Stimulated activated CD4-positive, alpha-beta T cell treated with anti-CD3 and anti-CD28 coated beads, Interleukin-2, amount 100 ng/mL, for 4 hours (primary cell): ENCODE measurements at regions not wholly inside any gene's neighbourhood (a gene's known extent, or its start where the extent isn't known, plus 50 kb on each side); places are given as distances from the start of the nearest gene placed in this dataset.
"Not testable (repeated sequence)": the region's sequence is repeated elsewhere in the genome, so short reads cannot be mapped to it uniquely, and the experiment has no call there.

ENCODE experiments used
- DNase-seq: peaks from one replicate; pipeline ENCODE4 v3.0.0-alpha.2; 2020; ENCODE audit warnings: low read depth

DNA sequence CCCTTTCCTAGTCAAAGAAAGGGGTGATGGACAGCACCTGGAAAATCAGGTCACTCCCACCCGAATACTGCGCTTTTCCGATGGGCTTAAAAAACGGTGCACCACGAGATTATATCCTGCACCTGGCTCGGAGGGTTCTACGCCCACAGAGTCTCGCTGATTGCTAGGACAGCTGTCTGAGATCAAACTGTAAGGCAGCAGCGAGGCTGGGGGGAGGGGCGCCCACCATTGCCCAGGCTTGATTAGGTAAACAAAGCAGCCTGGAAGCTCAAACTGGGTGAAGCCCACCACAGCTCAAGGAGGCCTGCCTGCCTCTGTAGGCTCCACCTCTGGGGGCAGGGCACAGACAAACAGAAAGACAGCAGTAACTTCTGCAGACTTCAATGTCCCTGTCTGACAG lies 783.4 kb downstream of the NSUN3 start:
- not testable (repeated sequence) for DNase-seq

DNA sequence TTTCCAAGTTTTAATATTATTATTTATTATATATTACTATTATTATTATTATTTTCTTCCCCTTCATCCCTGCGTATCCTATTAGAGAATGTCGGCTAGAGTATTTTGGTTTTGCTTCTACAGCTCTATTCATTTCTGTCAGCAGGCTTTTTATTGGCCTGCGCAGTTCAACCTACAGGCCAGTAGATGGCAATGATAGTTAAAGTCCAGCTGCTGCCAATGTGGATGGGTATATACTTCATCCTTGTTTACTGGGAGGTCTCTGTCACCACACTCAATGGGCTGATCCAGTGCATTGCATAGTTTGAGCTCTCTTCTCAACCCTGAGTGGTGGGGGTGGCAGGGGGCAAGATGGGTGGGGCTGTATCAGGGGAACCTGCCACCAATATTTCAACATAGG lies 799.8 kb downstream of the NSUN3 start:
- DNase-seq = no peak

- no peak for DNase-seq
These were observed 806.2 kb downstream of the NSUN3 start for GRCh38 chr3:94869059-94869547.

DNA sequence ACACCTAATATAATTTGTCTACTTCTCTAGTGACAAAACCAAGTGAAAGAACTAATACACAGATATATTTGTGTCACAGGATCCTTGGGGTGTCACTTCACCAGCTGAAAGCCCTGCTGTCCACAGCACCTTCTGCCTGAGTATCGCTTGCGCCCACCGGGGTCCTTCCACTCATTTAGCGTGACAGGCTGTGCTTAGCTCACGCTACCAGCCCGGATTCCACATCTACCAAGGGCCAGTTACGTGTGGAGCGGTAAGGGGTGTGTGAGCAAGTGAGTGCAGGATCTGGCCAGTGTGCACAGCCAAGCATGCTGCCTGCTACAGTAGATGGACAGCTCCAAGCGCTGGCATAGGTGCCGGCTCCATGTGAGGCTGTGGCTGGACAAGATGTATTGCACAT lies 810.9 kb downstream of the NSUN3 start:
- DNase-seq = no peak

GRCh38 chr3:94875149-94875548 lies 812.3 kb downstream of the NSUN3 start:
- no peak for DNase-seq

GRCh38 chr3:94887065-94887464 lies 824.2 kb downstream of the NSUN3 start:
- no peak for DNase-seq

- no peak for DNase-seq
These were observed 834.1 kb downstream of the NSUN3 start for GRCh38 chr3:94896994-94897393.

- DNase-seq = no peak
These were observed 841.4 kb downstream of the NSUN3 start for GRCh38 chr3:94904156-94904674.

DNA sequence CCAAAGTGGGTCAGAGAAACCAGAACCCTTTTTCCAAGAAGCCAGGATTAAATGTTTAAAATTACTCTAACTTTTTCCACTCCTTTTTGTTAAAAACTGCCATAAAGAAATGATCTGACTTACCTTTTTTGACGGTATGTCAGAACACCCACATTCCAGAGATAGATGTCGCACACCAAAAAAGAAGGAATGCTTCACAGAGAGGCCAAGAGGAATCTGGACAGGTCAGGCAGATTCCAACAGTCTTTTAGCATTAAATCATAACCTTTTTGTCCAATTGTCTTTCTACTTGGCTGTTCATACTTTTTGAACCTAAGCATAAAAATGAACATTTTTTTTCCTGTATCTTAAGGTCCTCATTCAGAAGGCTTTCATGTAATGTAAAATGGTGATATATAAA lies 846.9 kb downstream of the NSUN3 start:
- no peak for DNase-seq

- DNase-seq = no peak
These were observed 849.8 kb downstream of the NSUN3 start for GRCh38 chr3:94912656-94913055.

DNA sequence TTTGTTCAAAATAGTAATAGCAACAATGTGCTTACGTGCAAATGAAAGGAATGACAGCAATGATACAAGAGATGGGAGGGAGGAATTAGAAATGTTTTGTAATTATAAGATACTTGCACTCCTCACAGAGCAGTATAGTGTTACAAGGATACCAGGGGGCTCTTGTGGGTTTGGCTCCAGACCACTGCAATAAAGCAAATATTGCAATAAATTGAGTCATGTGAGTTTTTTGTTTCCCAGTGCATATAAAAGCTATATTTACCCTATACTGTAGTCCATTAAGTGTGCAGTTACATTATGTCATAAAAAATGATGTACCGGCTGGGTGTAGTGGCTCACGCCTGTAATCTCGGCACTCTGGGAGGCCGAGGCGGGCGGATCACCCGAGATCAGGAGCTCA lies 864.3 kb downstream of the NSUN3 start:
- DNase-seq = no peak

- no peak for DNase-seq
These were observed 866.1 kb downstream of the NSUN3 start for GRCh38 chr3:94928921-94929320.

DNA sequence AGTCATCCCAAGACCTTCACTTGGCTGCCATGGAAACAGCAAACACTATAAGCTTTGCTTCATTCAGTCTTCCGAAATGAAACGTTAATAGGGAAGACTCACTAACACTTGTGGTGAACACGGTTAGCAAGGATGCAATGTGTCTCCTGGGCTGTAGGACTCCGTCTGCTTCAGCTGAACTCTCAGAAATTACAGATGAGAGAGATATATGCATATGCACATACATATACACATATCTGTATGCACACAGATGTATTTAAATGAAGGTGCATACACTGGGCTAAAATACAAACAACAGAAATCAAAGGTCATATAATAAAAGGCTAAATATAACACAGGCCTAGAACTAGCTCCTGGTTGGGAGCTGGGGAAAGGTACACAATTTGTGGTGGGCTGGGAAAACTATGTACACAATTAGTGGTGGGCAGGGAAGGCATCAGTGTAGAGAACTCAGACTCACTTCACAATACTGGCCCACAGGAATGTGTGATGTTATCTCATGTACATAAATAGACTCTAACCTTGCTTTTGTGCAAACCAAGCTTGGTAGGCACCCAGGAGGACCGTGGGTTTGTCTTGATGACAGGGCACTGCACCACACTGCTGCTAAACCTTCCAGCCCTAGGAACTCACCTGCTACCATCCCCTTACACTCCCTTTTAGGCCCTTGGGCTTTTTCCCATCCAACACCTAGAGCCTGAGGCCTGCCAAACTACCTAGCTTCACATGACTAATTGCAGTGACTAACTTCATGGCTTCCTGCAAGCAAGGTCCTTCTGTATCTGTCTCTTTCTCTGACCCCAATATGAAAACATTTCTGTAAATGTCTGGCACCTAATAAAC lies 873.1 kb downstream of the NSUN3 start:
- DNase-seq = no peak

DNA sequence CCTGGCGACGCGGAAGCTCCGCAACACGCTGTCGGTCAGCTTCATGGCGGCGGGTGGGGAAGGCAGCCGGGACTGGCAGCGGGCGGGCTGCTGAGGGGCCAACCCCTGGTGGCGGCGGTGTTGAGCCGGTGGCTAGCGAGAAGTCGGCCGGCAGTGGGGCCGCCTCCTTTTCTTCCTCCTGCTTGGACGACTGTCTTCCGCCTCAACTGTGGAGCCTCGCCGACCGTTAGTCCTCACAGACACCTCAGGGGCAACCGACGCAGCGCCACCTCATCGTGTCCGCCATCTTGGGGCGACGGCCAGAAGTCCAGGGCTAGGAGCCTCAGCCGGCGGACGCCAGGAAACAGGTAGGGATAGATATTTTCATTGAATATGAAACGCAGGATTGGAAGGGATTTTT lies 875.1 kb downstream of the NSUN3 start:
- DNase-seq = no peak

DNA sequence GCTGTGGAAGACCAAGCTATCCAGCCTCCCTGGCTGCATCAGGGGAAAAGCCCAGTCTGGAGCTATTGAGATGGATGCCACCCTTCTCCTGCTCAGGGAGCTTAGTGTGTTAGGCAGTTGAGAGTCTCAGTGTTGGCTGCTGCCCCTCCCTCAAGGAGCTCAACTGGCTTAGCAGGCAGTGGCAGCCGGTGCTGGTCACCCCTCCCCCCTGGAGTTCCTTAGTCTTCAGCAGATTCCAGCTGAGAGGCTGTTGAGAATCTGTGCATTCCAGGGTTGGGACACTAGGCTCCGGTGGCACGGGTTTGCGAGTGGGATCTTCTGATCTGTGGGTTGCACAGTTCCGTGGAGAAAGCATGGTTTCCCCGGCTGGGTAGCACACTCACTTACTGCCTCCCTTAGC lies 883.8 kb downstream of the NSUN3 start:
- DNase-seq = no peak

GRCh38 chr3:94961423-94962100 lies 898.7 kb downstream of the NSUN3 start:
- DNase-seq = no peak

GRCh38 chr3:94965867-94966475 lies 903.1 kb downstream of the NSUN3 start:
- no peak for DNase-seq

DNA sequence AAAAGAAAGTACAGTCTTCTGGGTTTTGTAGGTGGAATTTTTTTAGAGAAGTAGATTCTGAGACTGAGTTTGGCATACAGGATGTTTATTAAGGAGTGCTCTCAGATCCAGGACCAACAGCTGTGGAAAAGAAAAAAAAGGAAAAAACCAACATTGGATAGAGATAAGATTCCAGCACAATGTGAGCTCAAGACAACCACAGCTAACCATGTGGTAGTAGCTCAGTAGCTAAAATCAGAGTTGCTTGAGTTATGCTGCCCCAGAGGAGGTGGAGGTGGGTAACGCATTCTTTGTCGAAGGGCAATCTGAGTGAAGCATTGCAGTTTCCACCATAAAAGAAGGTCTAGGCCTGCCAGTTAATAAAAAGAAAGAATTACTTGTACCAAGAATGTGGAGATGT lies 904.3 kb downstream of the NSUN3 start:
- DNase-seq = no peak

- no peak for DNase-seq
These were observed 905.7 kb downstream of the NSUN3 start for GRCh38 chr3:94968519-94968918.

GRCh38 chr3:94972066-94972465 lies 909.2 kb downstream of the NSUN3 start:
- DNase-seq = no peak

DNA sequence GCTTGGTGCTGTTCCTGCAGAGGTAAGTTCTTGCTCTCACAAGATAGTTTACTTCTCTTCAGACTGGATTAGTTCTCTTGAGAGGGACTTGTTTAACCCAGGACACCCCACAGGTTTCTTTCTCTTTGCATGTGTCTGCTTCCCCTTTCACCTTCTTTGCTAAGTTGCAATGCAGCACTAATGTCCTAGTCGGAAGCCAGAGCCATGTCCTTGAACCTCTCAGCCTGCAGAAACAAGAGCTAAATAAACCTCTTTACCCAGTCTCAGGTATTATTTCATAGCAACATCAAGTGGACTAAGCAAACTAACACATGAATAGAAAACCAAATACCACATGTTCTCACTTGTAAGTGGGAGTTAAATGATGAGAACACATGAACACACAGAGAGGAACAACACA lies 915.2 kb downstream of the NSUN3 start:
- no peak for DNase-seq

DNA sequence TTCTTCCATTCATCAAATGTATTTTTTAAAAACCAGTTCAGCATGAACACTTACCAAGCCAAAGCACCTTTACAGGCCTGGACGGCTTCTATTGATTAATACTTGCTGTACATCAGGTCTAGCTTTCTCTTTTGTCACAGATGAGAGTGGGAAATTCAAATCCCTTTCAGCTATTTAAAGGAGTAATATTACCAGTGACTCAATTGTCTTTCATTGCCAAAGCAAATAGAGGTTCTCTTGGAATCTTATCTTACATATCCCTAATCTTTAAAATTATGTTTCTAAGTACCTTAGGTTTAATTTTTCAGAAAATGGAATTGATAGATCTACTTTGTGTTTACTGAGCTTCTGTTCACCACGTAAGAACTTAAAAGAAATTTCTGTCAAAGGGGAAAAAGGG lies 922.9 kb downstream of the NSUN3 start:
- no peak for DNase-seq
